Endothelial cell of umbilical vein (primary cell): ENCODE measurements at regions not wholly inside any gene's neighbourhood (a gene's known extent, or its start where the extent isn't known, plus 50 kb on each side); places are given as distances from the start of the nearest gene placed in this dataset.

Experiments used
- BruUV-seq: library from RNA; stranded (reverse); fragments of 400-500 nt; replicated peaks from 2 replicates; lab custom pipeline; 2021; lab: Mats Ljungman, UMichigan
- CTCF ChIA-PET: fragments of 300-600, 350-600 bp; sonication (Branson Sonifier 250); formaldehyde crosslinking; loops from one replicate; lab custom pipeline; 2021; ENCODE audit warnings: antibody characterized with exemption, inconsistent platforms; lab: Charles Lee
- POLR2A ChIA-PET: fragments of 300-600, 350-600 bp; sonication (Branson Sonifier 250); formaldehyde crosslinking; loops from one replicate; lab custom pipeline; 2021; ENCODE audit warnings: antibody characterized with exemption, inconsistent platforms; lab: Charles Lee
- DNase-seq: peaks from one replicate; pipeline ENCODE4 v3.0.0-alpha.2; 2011; ENCODE audit warnings: low read depth, low spot score
- FAIRE-seq: peaks from 2 replicates; lab custom pipeline; 2011; peaks lifted over from hg19 to GRCh38; lab: Jason Lieb, UNC
- H2AFZ ChIP-seq: 2 replicates; pipeline ENCODE4 v1.6.0; 2012; ENCODE audit warnings: low read depth, low read length, control low read depth, inconsistent platforms
- H3K27ac ChIP-seq: 2 replicates; pipeline ENCODE4 v1.5.1; 2011; ENCODE audit warnings: low read depth, mild to moderate bottlenecking, control low read depth, low read length, moderate library complexity; ENCODE audit not compliant: insufficient read depth
- H3K27me3 ChIP-seq, 2 experiments: 2 replicates each; pipeline versions ENCODE4 v1.6.0 to v1.6.1; 2011; ENCODE audit warnings: low read length in 2 of 2, mixed read lengths in 1 of 2; ENCODE audit not compliant: control insufficient read depth in 2 of 2, insufficient read depth in 2 of 2
- H3K36me3 ChIP-seq, 2 experiments: 2 replicates in 1 of 2; 3 replicates in 1 of 2; pipeline ENCODE4 v1.5.1; 2011; ENCODE audit warnings: low read length in 2 of 2, mild to moderate bottlenecking in 1 of 2, moderate library complexity in 1 of 2; ENCODE audit not compliant: control insufficient read depth in 2 of 2, insufficient read depth in 2 of 2; ENCODE audit errors: extremely low read depth in 1 of 2
- H3K4me1 ChIP-seq: 3 replicates; pipeline ENCODE4 v1.5.1; 2011; ENCODE audit warnings: mild to moderate bottlenecking, low read length; ENCODE audit not compliant: control insufficient read depth, insufficient read depth; ENCODE audit errors: extremely low read depth
- H3K4me2 ChIP-seq: 2 replicates; pipeline ENCODE4 v1.6.1; 2011; ENCODE audit warnings: low read length, control low read depth, mixed read lengths; ENCODE audit not compliant: insufficient read depth
- H3K4me3 ChIP-seq, 3 experiments: fragments of 200-600 bp in 1 of 3; sonication (generic), shearing (Covaris generic) in 1 of 3; replicated peaks in 1 of 3; 2 replicates each; pipeline ENCODE4 v1.5.1; 2011 to 2016; ENCODE audit warnings: control low read depth in 3 of 3, low read length in 3 of 3, mild to moderate bottlenecking in 2 of 3, inconsistent platforms in 1 of 3, low read depth in 1 of 3, moderate library complexity in 1 of 3; ENCODE audit not compliant: insufficient read depth in 1 of 3
- H3K79me2 ChIP-seq: 2 replicates; pipeline ENCODE4 v1.6.0; 2012; ENCODE audit warnings: low read length, inconsistent platforms; ENCODE audit not compliant: control insufficient read depth, insufficient read depth
- H3K9ac ChIP-seq: replicated peaks from 2 replicates; pipeline ENCODE3; 2011; ENCODE audit warnings: low read length, control low read depth; ENCODE audit not compliant: insufficient read depth; ENCODE audit errors: extremely low read depth
- H3K9me1 ChIP-seq: replicated peaks from 3 replicates; pipeline ENCODE4 v1.6.0; 2011; ENCODE audit warnings: mild to moderate bottlenecking, low read length; ENCODE audit not compliant: control insufficient read depth, insufficient read depth; ENCODE audit errors: extremely low read depth
- H3K9me3 ChIP-seq: replicated peaks from 2 replicates; pipeline ENCODE4 v1.5.1; 2012; ENCODE audit warnings: low read length, inconsistent platforms; ENCODE audit not compliant: control insufficient read depth, insufficient read depth
- H4K20me1 ChIP-seq: replicated peaks from 2 replicates; pipeline ENCODE3; 2011; ENCODE audit warnings: mild to moderate bottlenecking, low read length; ENCODE audit not compliant: control insufficient read depth, insufficient read depth; ENCODE audit errors: extremely low read depth
- FOS ChIP-seq: IDR thresholded peaks from 2 replicates; pipeline ENCODE4 v1.6.1; 2011; ENCODE audit warnings: mild to moderate bottlenecking, low read length, moderate library complexity, borderline replicate concordance; ENCODE audit not compliant: insufficient read depth
- JUN ChIP-seq: IDR thresholded peaks from 2 replicates; pipeline ENCODE4 v1.6.1; 2011; ENCODE audit warnings: borderline replicate concordance, low read depth; ENCODE audit not compliant: insufficient read length, insufficient read depth
- POLR2AphosphoS5 ChIP-seq: IDR thresholded peaks from 2 replicates; pipeline ENCODE4 v1.6.1; 2012; ENCODE audit warnings: low read depth, mild to moderate bottlenecking, control low read depth, low read length, moderate library complexity; ENCODE audit not compliant: insufficient read depth
- dilution Hi-C: fragments of 300-500 bp; cut with MboI; formaldehyde crosslinking; loops from one replicate; pipeline ENCODE4 v1.15.0; 2019; ENCODE audit warnings: low sequenced_read_pairs; ENCODE audit not compliant: extremely low pct_ligation_motif_present
- intact Hi-C: fragments of 100-400 bp; cut with micrococcal nuclease; formaldehyde crosslinking; loops from one replicate; pipeline ENCODE4 v1.10.0; 2022
- TF ChIP-seq, protein P1 (sequence below): IDR thresholded peaks from 2 replicates; pipeline ENCODE4 v1.6.1; 2011; ENCODE audit not compliant: insufficient read depth, insufficient read length

DNA sequence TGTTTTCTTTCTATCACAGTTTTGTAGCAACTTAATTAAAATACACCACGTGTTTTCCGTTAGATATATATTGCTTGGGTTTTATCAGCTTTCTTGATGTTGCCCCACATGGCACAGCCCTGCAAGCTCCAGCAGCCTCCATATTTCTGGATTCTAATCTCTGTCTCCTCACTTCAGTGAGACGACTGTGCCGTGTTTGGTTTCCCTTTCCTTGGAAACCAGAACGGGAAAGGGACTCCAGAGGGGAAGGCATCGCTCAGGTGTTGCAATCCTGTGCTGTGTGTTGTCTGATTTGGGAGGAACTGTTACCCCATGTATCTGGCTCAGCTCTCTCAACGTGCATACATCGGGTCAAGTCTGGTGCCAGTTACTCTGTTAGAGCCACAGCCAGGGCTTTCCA, 464.2 kb upstream of the B3GAT1 start:
- Histone ChIP-seq H3K4me3 (no peak overlapping the region), H2AFZ (no peak overlapping the region), H4K20me1 (no peaks in the 10 kb centered on the region), H3K27ac (no peak overlapping the region), H3K9me1 (no peaks in the 10 kb centered on the region), H3K4me1 (no peaks in the 10 kb centered on the region), H3K9me3 (no peaks in the 10 kb centered on the region), H3K9ac (no peak overlapping the region), H3K27me3 (no peaks in the 10 kb centered on the region), H3K4me2 (no peak overlapping the region), H3K79me2 (no peaks in the 10 kb centered on the region), H3K36me3 (no peaks in the 10 kb centered on the region)
- ChIA-PET POLR2A (no interaction called here), CTCF (no interaction called here)
- no peak for TF ChIP-seq FOS
- TF ChIP-seq, protein P1, sequence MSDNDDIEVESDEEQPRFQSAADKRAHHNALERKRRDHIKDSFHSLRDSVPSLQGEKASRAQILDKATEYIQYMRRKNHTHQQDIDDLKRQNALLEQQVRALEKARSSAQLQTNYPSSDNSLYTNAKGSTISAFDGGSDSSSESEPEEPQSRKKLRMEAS = no peak
- no peak for TF ChIP-seq POLR2AphosphoS5
- BruUV-seq = no TSS peak
- dilution Hi-C loops = no loop called here
- intact Hi-C loops = no loop called here
- FAIRE-seq = no peak
- no peak for DNase-seq

GRCh38 chr11:134866981-134867675, 455.1 kb upstream of the B3GAT1 start:
- Histone ChIP-seq H3K9ac (no peak overlapping the region), H3K9me1 (no peaks in the 10 kb centered on the region), H3K4me1 (no peaks in the 10 kb centered on the region), H2AFZ (no peak overlapping the region), H3K79me2 (no peaks in the 10 kb centered on the region), H3K4me3 (no peak overlapping the region), H3K27me3 (no peaks in the 10 kb centered on the region), H4K20me1 (no peaks in the 10 kb centered on the region), H3K27ac (no peak overlapping the region), H3K9me3 (no peaks in the 10 kb centered on the region), H3K4me2 (no peak overlapping the region), H3K36me3 (no peaks in the 10 kb centered on the region)
- no peak for FAIRE-seq
- intact Hi-C loops = no loop called here
- ChIA-PET POLR2A (no interaction called here), CTCF (no interaction called here)
- dilution Hi-C loops = no loop called here
- no peak for DNase-seq
- no TSS peak for BruUV-seq
- TF ChIP-seq FOS (no peak), JUN (no peak)
